Esophagus (tissue), 2 donors: ENCODE measurements at regions not wholly inside any gene's neighbourhood (a gene's known extent, or its start where the extent isn't known, plus 50 kb on each side); places are given as distances from the start of the nearest gene placed in this dataset.

Experiments
- H3K27ac ChIP-seq, 2 donors: one replicate each; pipeline ENCODE4 v1.5.1; 2013; ENCODE audit warnings: low read depth in 2 of 2, mild to moderate bottlenecking in 2 of 2, inconsistent platforms in 1 of 2, low read length in 1 of 2, moderate library complexity in 1 of 2
- H3K27me3 ChIP-seq, 2 donors: one replicate each; pipeline ENCODE4 v1.6.1; 2013; ENCODE audit warnings: low read length in 2 of 2, control low read depth in 1 of 2, mild to moderate bottlenecking in 1 of 2; ENCODE audit not compliant: insufficient read depth in 2 of 2, control insufficient read depth in 1 of 2
- H3K36me3 ChIP-seq, 2 donors: one replicate each; pipeline ENCODE4 v1.6.1; 2013; ENCODE audit warnings: low read length in 1 of 2; ENCODE audit not compliant: control insufficient read depth in 2 of 2, insufficient read depth in 2 of 2
- H3K4me1 ChIP-seq, 2 donors: one replicate each; pipeline ENCODE4 v1.6.1; 2013; ENCODE audit warnings: low read length in 1 of 2; ENCODE audit not compliant: control insufficient read depth in 2 of 2, insufficient read depth in 2 of 2
- H3K4me3 ChIP-seq, 2 donors: one replicate each; pipeline ENCODE4 v1.5.1; 2013; ENCODE audit warnings: low read length in 2 of 2, mild to moderate bottlenecking in 2 of 2, low read depth in 1 of 2, moderate library complexity in 1 of 2
- H3K9me3 ChIP-seq, 2 donors: one replicate each; pipeline ENCODE4 v1.6.1; 2013; ENCODE audit warnings: mild to moderate bottlenecking in 2 of 2, low read depth in 1 of 2, low read length in 1 of 2, moderate library complexity in 1 of 2; ENCODE audit not compliant: control insufficient read depth in 2 of 2, insufficient read depth in 1 of 2
- WGBS, 2 donors: extraction: QIAGEN DNeasy Blood & Tissue Kit; methylation state at CpG; one replicate each; pipeline ENCODE4 v1.1.7; 2013; 5-methylcytosine and 5-hydroxymethylcytosine counted together
- donor health status: healthy with polysubstance abuse.
- donor health status: Bipolar disorder and iron deficiency.

DNA sequence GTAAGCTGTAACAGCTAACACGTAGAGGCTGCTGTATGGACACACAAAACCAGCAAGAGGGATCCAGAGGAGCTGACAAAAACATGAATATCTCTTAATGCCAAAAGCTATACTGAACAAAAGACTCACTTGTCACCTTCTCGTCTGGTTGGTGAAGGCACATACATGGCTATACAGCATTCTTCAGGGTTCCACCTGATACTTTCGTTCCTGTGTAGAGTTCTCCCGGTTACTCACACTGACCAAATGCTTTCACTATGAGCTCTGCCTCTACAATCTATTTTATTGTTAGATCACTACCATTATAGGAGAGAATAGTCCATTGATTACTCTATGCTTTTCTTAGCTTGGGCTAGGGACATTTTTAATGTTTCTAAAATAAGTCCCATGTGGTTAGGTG is 193.1 kb downstream of the HNMT start:
- H3K27ac ChIP-seq = no peak overlapping the region
- 90 to 93% methylated on average over 4 of the region's 4 CpGs for WGBS, 2 donors
- no peaks in the 10 kb centered on the region for H3K9me3 ChIP-seq
- H3K4me3 ChIP-seq = no peak overlapping the region
- H3K4me1 ChIP-seq = no peaks in the 10 kb centered on the region
- no peaks in the 10 kb centered on the region for H3K36me3 ChIP-seq
- no peaks in the 10 kb centered on the region for H3K27me3 ChIP-seq

DNA sequence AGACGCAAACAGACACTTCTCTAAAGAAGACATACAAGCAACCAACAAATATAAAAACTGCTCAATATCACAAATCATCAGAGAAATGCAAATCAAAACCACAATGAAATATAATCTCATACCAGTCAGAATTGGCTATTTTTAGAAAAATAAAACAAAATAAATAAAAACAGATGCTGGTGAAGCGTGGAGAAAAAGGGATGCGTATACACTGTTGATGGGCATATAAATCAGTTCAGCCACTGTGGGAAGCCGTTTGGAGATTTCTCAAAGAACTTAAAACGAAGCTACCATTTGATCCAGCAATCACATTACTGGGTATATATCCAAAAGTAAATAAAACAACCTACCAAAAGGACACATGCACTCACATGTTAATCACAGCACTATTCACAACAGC is 206.2 kb downstream of the HNMT start:
- H3K9me3 ChIP-seq = peaks cover 0 to 4% of the 10 kb centered on the region in 2 donors
- WGBS, 2 donors = 64 to 73% methylated on average over 5 of the region's 5 CpGs

GRCh38 chr2:138171244-138171643 is 207.0 kb downstream of the HNMT start:
- Histone ChIP-seq H3K27me3 (no peaks in the 10 kb centered on the region), H3K4me3 (no peak overlapping the region), H3K4me1 (no peaks in the 10 kb centered on the region), H3K36me3 (no peaks in the 10 kb centered on the region), H3K27ac (no peak overlapping the region), H3K9me3 (peaks cover 0 to 3% of the 10 kb centered on the region in 2 donors)
- WGBS, 2 donors = 58 to 65% methylated on average over 3 of the region's 3 CpGs

More for the DNA sequence above, 206.2 kb downstream of the HNMT start:
- H3K36me3 ChIP-seq = no peaks in the 10 kb centered on the region
- no peaks in the 10 kb centered on the region for H3K4me1 ChIP-seq
- no peaks in the 10 kb centered on the region for H3K27me3 ChIP-seq
- no peak overlapping the region for H3K4me3 ChIP-seq
- H3K27ac ChIP-seq = no peak overlapping the region

- Histone ChIP-seq H3K27ac (no peak overlapping the region), H3K9me3 (peaks cover 0 to 3% of the 10 kb centered on the region in 2 donors), H3K27me3 (no peaks in the 10 kb centered on the region), H3K4me1 (no peaks in the 10 kb centered on the region), H3K36me3 (no peaks in the 10 kb centered on the region), H3K4me3 (no peak overlapping the region)
- WGBS, 2 donors = 84 to 95% methylated on average over 2 of the region's 2 CpGs
These were observed 210.8 kb downstream of the HNMT start for GRCh38 chr2:138175066-138175465.

- H3K27me3 ChIP-seq = no peaks in the 10 kb centered on the region
- H3K27ac ChIP-seq = no peak overlapping the region
- H3K4me3 ChIP-seq = no peak overlapping the region
- H3K36me3 ChIP-seq = no peaks in the 10 kb centered on the region
- WGBS, 2 donors = 71 to 79% methylated on average over 5 of the region's 5 CpGs
- H3K4me1 ChIP-seq = no peaks in the 10 kb centered on the region
- peaks cover 0 to 3% of the 10 kb centered on the region in 2 donors for H3K9me3 ChIP-seq
These were observed 212.7 kb downstream of the HNMT start for GRCh38 chr2:138176862-138177439.

DNA sequence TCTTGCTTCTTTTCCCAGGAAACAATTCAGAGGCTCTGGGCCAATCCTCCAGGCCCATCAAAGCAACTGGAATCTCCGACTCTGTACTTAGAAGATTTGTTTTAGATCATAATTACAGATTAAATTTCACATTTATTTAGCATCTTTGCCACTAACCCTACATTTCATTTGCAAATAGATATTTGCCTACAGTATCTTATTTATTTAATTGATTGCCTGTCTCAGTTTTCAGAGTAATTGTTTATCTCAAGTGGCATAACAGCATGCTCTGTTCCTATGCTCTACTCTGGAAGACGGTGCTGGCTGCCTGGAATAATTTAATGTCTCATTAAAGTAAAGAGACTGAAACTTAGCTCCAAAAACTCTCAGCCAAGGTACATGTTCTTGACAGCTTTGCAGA is 213.4 kb downstream of the HNMT start:
- Histone ChIP-seq H3K36me3 (no peaks in the 10 kb centered on the region), H3K4me3 (no peak overlapping the region), H3K27me3 (no peaks in the 10 kb centered on the region), H3K27ac (no peak overlapping the region), H3K9me3 (peaks cover 0 to 3% of the 10 kb centered on the region in 2 donors), H3K4me1 (no peaks in the 10 kb centered on the region)
- WGBS, 2 donors = 62 to 66% methylated on average over 2 of the region's 2 CpGs

DNA sequence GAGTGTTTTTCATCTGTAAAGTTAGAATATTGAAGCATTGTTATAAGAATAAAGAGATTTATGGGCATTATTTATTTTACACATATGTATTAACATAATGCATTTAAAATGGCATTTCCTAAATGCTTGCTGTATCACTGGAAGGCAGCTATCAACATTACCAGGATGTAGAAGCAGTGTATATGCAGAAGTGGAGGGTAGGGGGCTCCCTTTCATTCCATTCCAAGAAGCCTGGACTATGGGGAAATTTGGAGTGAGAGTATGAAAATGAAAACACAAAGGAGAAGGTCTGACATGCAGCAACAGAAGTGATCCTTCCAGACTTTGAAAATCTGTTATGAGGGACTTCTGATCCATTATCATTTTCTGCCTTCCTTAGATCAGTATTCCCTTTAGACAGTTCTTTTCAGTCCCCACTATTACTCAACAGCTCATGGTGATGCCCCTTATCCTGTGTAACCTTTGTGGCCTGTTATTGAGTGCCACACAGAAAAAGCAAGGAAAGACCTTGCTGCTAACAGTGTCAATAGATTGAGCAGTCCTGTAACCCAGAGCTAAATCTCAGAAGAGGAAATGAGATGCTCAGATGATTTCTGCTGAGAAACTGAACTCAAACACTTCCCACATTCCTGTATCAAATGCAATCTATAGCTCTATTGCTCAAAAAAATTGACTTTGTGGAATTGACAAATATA is 216.6 kb downstream of the HNMT start:
- no peak overlapping the region for H3K4me3 ChIP-seq
- no peaks in the 10 kb centered on the region for H3K27me3 ChIP-seq
- no peaks in the 10 kb centered on the region for H3K36me3 ChIP-seq
- H3K27ac ChIP-seq = no peak overlapping the region
- H3K9me3 ChIP-seq = no peaks in the 10 kb centered on the region
- H3K4me1 ChIP-seq = no peaks in the 10 kb centered on the region

- H3K36me3 ChIP-seq = no peaks in the 10 kb centered on the region
- no peaks in the 10 kb centered on the region for H3K27me3 ChIP-seq
- H3K9me3 ChIP-seq = no peaks in the 10 kb centered on the region
- no peak overlapping the region for H3K27ac ChIP-seq
- 79 to 83% methylated on average over 6 of the region's 6 CpGs for WGBS, 2 donors
- no peaks in the 10 kb centered on the region for H3K4me1 ChIP-seq
- no peak overlapping the region for H3K4me3 ChIP-seq
These were observed 218.1 kb downstream of the HNMT start for GRCh38 chr2:138182250-138182936.

GRCh38 chr2:138182937-138183312 is 218.7 kb downstream of the HNMT start:
- no peaks in the 10 kb centered on the region for H3K9me3 ChIP-seq
- no peaks in the 10 kb centered on the region for H3K4me1 ChIP-seq
- H3K36me3 ChIP-seq = no peaks in the 10 kb centered on the region
- H3K27ac ChIP-seq = no peak overlapping the region
- no peak overlapping the region for H3K4me3 ChIP-seq
- no peaks in the 10 kb centered on the region for H3K27me3 ChIP-seq

DNA sequence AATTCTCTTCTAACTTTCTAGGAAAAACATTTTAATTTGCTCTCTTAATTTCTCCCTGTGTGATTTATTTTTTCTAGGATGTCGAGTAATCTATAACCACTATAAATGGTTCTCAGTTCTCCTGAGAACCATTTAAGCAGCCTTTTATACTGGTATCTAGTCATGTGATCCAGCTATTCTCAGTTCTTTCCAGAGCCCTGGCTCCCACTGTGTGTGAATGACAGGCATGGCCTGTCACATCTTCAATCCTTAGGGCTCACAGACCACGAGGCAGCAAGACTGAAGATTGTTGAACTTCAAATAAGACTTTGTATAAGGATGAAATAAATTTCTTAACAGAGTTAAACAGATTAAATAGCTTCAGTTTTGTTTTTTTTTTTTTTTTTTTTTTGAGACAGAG is 219.4 kb downstream of the HNMT start:
- Histone ChIP-seq H3K27me3 (no peaks in the 10 kb centered on the region), H3K4me1 (no peaks in the 10 kb centered on the region), H3K9me3 (no peaks in the 10 kb centered on the region), H3K36me3 (no peaks in the 10 kb centered on the region), H3K4me3 (no peak overlapping the region), H3K27ac (no peak overlapping the region)
- 70 to 74% methylated on average over 2 of the region's 2 CpGs for WGBS, 2 donors
